ENCODE measurements at regions not wholly inside any gene's neighbourhood (a gene's known extent, or its start where the extent isn't known, plus 50 kb on each side); places are given as distances from the start of the nearest gene placed in this dataset.

DNA sequence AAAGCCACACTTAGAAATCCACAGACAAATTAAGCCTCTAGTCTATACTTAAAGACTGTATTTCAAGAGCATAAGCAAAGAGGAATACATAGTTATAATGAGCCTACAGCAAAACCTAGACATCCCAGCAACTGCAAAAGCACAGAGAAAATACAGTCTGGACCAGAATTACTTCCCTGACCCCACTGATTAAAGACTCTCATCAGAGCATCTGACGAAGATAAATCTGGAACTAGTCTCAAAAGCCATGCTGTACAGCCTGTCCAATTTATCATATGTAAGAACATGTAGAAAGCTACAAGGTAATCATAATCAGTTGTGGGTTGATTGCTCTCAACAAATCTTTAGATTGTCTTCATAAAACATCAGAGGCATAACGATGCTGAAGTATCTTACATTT is 285.1 kb upstream of the CAND1 start:
- no peaks in the 10 kb centered on the region for H3K36me3 ChIP-seq (ENCODE audit: control insufficient read depth in 2 of 2, extremely low read depth in 1 of 2, insufficient read depth in 2 of 2, low read length in 2 of 2)
- DNase-seq (ENCODE audit: low read depth, low spot score) = no peak
- H3K27me3 ChIP-seq (ENCODE audit: control insufficient read depth, extremely low read depth, insufficient read depth, low read length) = no peaks in the 10 kb centered on the region
- H2AFZ ChIP-seq (ENCODE audit: control insufficient read depth, low read length) = no peak overlapping the region
- dilution Hi-C loops (cut with MboI; ENCODE audit: extremely low pct_ligation_motif_present, low sequenced_read_pairs) = no loop called here
- no peak overlapping the region for H3K4me2 ChIP-seq (ENCODE audit: control insufficient read depth, extremely low read depth, insufficient read depth, low read depth, low read length)
- H3K79me2 ChIP-seq (ENCODE audit: control insufficient read depth, insufficient read depth, low read length) = no peaks in the 10 kb centered on the region
- no peaks in the 10 kb centered on the region for H3K4me1 ChIP-seq (ENCODE audit: control insufficient read depth, extremely low read depth, insufficient read depth, low read length)
- FAIRE-seq = no peak
- H3K9ac ChIP-seq (ENCODE audit: control insufficient read depth, extremely low read depth, insufficient read depth, low read length) = no peak overlapping the region
- H4K20me1 ChIP-seq (ENCODE audit: control insufficient read depth, extremely low read depth, insufficient read depth, low read length) = no peaks in the 10 kb centered on the region
- no peak overlapping the region for H3K4me3 ChIP-seq (ENCODE audit: control insufficient read depth in 2 of 3, extremely low read depth in 1 of 3, insufficient read depth in 2 of 3, low read depth in 1 of 3, low read length in 3 of 3)
- no peak for TF ChIP-seq EZH2 (IDR thresholded peaks at IDR 0.05; ENCODE audit: low read length)
- TF ChIP-seq, protein P1, sequence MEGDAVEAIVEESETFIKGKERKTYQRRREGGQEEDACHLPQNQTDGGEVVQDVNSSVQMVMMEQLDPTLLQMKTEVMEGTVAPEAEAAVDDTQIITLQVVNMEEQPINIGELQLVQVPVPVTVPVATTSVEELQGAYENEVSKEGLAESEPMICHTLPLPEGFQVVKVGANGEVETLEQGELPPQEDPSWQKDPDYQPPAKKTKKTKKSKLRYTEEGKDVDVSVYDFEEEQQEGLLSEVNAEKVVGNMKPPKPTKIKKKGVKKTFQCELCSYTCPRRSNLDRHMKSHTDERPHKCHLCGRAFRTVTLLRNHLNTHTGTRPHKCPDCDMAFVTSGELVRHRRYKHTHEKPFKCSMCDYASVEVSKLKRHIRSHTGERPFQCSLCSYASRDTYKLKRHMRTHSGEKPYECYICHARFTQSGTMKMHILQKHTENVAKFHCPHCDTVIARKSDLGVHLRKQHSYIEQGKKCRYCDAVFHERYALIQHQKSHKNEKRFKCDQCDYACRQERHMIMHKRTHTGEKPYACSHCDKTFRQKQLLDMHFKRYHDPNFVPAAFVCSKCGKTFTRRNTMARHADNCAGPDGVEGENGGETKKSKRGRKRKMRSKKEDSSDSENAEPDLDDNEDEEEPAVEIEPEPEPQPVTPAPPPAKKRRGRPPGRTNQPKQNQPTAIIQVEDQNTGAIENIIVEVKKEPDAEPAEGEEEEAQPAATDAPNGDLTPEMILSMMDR (optimal IDR thresholded peaks at IDR 0.05 in 1 of 3, IDR thresholded peaks at IDR 0.05 in 1 of 3, conservative IDR thresholded peaks at IDR 0.05 in 1 of 3; ENCODE audit: extremely low read depth in 1 of 3, insufficient read depth in 2 of 3, low read length in 3 of 3) = no peak
- no peaks in the 10 kb centered on the region for H3K9me1 ChIP-seq (ENCODE audit: control insufficient read depth, extremely low read depth, insufficient read depth, low read length)
- no peak overlapping the region for H3K27ac ChIP-seq (ENCODE audit: control insufficient read depth, insufficient read depth, low read length)
- no peaks in the 10 kb centered on the region for H3K9me3 ChIP-seq (ENCODE audit: control insufficient read depth, low read depth, low read length)

- DNase-seq (ENCODE audit: low read depth, low spot score) (peak; percentile 17), FAIRE-seq (peak; percentile 57)
- H3K4me3 ChIP-seq (ENCODE audit: control insufficient read depth in 2 of 3, extremely low read depth in 1 of 3, insufficient read depth in 2 of 3, low read depth in 1 of 3, low read length in 3 of 3) = no peak overlapping the region
- dilution Hi-C loops (cut with MboI; ENCODE audit: extremely low pct_ligation_motif_present, low sequenced_read_pairs) = no loop called here
- no peaks in the 10 kb centered on the region for H3K79me2 ChIP-seq (ENCODE audit: control insufficient read depth, insufficient read depth, low read length)
- H3K9me3 ChIP-seq (ENCODE audit: control insufficient read depth, low read depth, low read length) = no peaks in the 10 kb centered on the region
- no peaks in the 10 kb centered on the region for H3K4me1 ChIP-seq (ENCODE audit: control insufficient read depth, extremely low read depth, insufficient read depth, low read length)
- no peak overlapping the region for H3K9ac ChIP-seq (ENCODE audit: control insufficient read depth, extremely low read depth, insufficient read depth, low read length)
- no peaks in the 10 kb centered on the region for H4K20me1 ChIP-seq (ENCODE audit: control insufficient read depth, extremely low read depth, insufficient read depth, low read length)
- TF ChIP-seq, protein P1 (optimal IDR thresholded peaks at IDR 0.05 in 1 of 3, IDR thresholded peaks at IDR 0.05 in 1 of 3, conservative IDR thresholded peaks at IDR 0.05 in 1 of 3; ENCODE audit: extremely low read depth in 1 of 3, insufficient read depth in 2 of 3, low read length in 3 of 3) = no peak
- TF ChIP-seq EZH2 (IDR thresholded peaks at IDR 0.05; ENCODE audit: low read length) = no peak
- H3K36me3 ChIP-seq (ENCODE audit: control insufficient read depth in 2 of 2, extremely low read depth in 1 of 2, insufficient read depth in 2 of 2, low read length in 2 of 2) = no peaks in the 10 kb centered on the region
- H2AFZ ChIP-seq (ENCODE audit: control insufficient read depth, low read length) = no peak overlapping the region
- H3K9me1 ChIP-seq (ENCODE audit: control insufficient read depth, extremely low read depth, insufficient read depth, low read length) = no peaks in the 10 kb centered on the region
- no peak overlapping the region for H3K4me2 ChIP-seq (ENCODE audit: control insufficient read depth, extremely low read depth, insufficient read depth, low read depth, low read length)
- H3K27me3 ChIP-seq (ENCODE audit: control insufficient read depth, extremely low read depth, insufficient read depth, low read length) = no peaks in the 10 kb centered on the region
- no peak overlapping the region for H3K27ac ChIP-seq (ENCODE audit: control insufficient read depth, insufficient read depth, low read length)
Measured at GRCh38 chr12:66984962-66985361, 284.2 kb upstream of the CAND1 start.

Data from keratinocyte (primary cell).